Lung (tissue), 11 donors: ENCODE measurements at regions not wholly inside any gene's neighbourhood (a gene's known extent, or its start where the extent isn't known, plus 50 kb on each side); places are given as distances from the start of the nearest gene placed in this dataset.
"Not testable (repeated sequence)": the region's sequence is repeated elsewhere in the genome, so short reads cannot be mapped to it uniquely, and the experiment has no call there.

ENCODE experiments used
- ATAC-seq: fragments of 200-7000 bp; cut with Tn5 transposase; one replicate; pipeline ENCODE4 v1.9.1; 2020; ENCODE audit warnings: moderate number of reproducible peaks; ENCODE audit not compliant: insufficient read depth, low FRiP score
- DNase-seq, 3 donors: peaks; one replicate each; pipeline ENCODE4 v3.0.0-alpha.2; 2013 to 2017
- H3K27ac ChIP-seq, 2 donors: one replicate each; pipeline ENCODE4 v1.5.1; 2013; ENCODE audit warnings: mild to moderate bottlenecking in 2 of 2, moderate library complexity in 2 of 2, control low read depth in 1 of 2, inconsistent platforms in 1 of 2, low read depth in 1 of 2, low read length in 1 of 2
- H3K27me3 ChIP-seq, 3 donors: one replicate each; pipeline ENCODE4 v1.5.1; 2013; ENCODE audit warnings: low read length in 2 of 3; ENCODE audit not compliant: control insufficient read depth in 3 of 3, insufficient read depth in 3 of 3
- H3K36me3 ChIP-seq, 4 donors: one replicate each; pipeline ENCODE4 v1.5.1; 2013; ENCODE audit warnings: low read length in 4 of 4, mild to moderate bottlenecking in 1 of 4, moderate library complexity in 1 of 4; ENCODE audit not compliant: control insufficient read depth in 4 of 4, insufficient read depth in 4 of 4
- H3K4me1 ChIP-seq, 5 donors: one replicate each; pipeline ENCODE4 v1.5.1; 2013; ENCODE audit warnings: low read length in 5 of 5, mild to moderate bottlenecking in 2 of 5, moderate library complexity in 1 of 5; ENCODE audit not compliant: control insufficient read depth in 5 of 5, insufficient read depth in 5 of 5
- H3K4me3 ChIP-seq: one replicate; pipeline ENCODE4 v1.5.1; 2013; ENCODE audit warnings: mild to moderate bottlenecking, control low read depth, moderate library complexity
- H3K9ac ChIP-seq, 2 donors: one replicate each; pipeline ENCODE4 v1.5.1; 2013; ENCODE audit warnings: low read length in 2 of 2, control low read depth in 1 of 2; ENCODE audit not compliant: insufficient read depth in 1 of 2
- H3K9me3 ChIP-seq, 4 donors: one replicate each; pipeline ENCODE4 v1.5.1; 2013; ENCODE audit warnings: low read length in 3 of 4, mild to moderate bottlenecking in 1 of 4, moderate library complexity in 1 of 4; ENCODE audit not compliant: control insufficient read depth in 4 of 4, insufficient read depth in 3 of 4
- WGBS, 2 donors: extraction: QIAGEN DNeasy Blood & Tissue Kit; methylation state at CpG; one replicate each; pipeline ENCODE4 v1.1.7; 2013; 5-methylcytosine and 5-hydroxymethylcytosine counted together
- TF ChIP-seq, protein P1 (sequence below): IDR thresholded peaks from 2 replicates; pipeline ENCODE4 v1.5.1; 2012; ENCODE audit warnings: mild to moderate bottlenecking; ENCODE audit errors: control extremely low read depth, extremely low read depth
- donor health status: control.
- donor health status: control.
- donor health status: Bipolar disorder and iron deficiency.
- donor health status: healthy.
- donor health status: DM: yes; HTN: yes; CAD: no.

DNA sequence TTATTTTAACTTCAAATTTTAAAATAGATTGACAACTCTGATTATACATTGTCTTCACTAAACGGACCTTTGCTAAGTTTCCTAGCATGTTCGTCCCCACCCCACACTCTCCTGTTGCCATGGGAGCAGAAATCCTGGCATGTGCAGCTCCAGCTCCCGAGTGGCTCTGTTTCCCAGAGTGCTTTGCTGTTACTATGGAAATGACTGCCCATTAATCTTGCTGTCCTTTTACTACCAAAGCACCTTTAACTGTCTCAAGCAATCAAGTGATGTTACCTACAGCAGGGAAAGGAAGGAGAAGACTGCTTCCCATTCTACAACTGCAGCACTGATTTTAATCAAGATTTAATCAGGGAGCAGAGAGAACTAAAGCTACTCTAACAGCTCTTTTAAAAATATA lies 212.0 kb upstream of the KIF2A start:
- 1 to 7% methylated on average over 3 of the region's 3 CpGs for WGBS, 2 donors
- Histone ChIP-seq H3K27ac (no peak overlapping the region), H3K9ac (no peak overlapping the region), H3K4me1 (no peaks in the 10 kb centered on the region), H3K27me3 (no peaks in the 10 kb centered on the region), H3K9me3 (no peaks in the 10 kb centered on the region), H3K36me3 (no peaks in the 10 kb centered on the region), H3K4me3 (no peak overlapping the region)
- TF ChIP-seq, protein P1, sequence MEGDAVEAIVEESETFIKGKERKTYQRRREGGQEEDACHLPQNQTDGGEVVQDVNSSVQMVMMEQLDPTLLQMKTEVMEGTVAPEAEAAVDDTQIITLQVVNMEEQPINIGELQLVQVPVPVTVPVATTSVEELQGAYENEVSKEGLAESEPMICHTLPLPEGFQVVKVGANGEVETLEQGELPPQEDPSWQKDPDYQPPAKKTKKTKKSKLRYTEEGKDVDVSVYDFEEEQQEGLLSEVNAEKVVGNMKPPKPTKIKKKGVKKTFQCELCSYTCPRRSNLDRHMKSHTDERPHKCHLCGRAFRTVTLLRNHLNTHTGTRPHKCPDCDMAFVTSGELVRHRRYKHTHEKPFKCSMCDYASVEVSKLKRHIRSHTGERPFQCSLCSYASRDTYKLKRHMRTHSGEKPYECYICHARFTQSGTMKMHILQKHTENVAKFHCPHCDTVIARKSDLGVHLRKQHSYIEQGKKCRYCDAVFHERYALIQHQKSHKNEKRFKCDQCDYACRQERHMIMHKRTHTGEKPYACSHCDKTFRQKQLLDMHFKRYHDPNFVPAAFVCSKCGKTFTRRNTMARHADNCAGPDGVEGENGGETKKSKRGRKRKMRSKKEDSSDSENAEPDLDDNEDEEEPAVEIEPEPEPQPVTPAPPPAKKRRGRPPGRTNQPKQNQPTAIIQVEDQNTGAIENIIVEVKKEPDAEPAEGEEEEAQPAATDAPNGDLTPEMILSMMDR: no peak
- peak; percentile 47 to 67 (median 55) for DNase-seq
- ATAC-seq: no peak

DNA sequence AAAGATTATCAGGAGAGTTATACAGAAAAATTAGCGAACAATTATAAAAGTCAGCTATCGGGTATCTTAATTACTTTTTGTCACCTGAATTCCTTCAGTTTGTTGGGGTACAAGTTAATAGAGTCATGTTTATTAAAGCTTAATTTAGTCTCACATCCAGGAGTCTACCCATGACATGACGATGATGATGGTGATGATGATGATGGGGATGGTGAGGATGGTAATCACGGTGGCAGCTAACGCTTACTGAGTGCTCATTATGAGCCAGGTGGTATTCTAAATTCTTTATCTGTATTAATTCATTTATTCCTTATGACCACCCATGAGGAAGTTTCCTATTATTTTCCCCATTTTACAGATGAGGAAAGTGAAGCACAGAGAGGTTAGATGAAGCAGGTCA lies 208.6 kb upstream of the KIF2A start:
- Histone ChIP-seq H3K36me3 (no peaks in the 10 kb centered on the region), H3K9ac (no peak overlapping the region), H3K27me3 (no peaks in the 10 kb centered on the region), H3K4me1 (no peaks in the 10 kb centered on the region), H3K9me3 (no peaks in the 10 kb centered on the region), H3K4me3 (no peak overlapping the region), H3K27ac (no peak overlapping the region)
- DNase-seq (no peak), ATAC-seq (no peak)
- WGBS, 2 donors: 94 to 96% methylated on average over 5 of the region's 5 CpGs
- TF ChIP-seq, protein P1: no peak

- 71 to 81% methylated on average over 4 of the region's 4 CpGs for WGBS, 2 donors
- DNase-seq: no peak
- TF ChIP-seq, protein P1: no peak
Observed at GRCh38 chr5:62100201-62100600, 205.8 kb upstream of the KIF2A start.

GRCh38 chr5:62103863-62104262 lies 202.1 kb upstream of the KIF2A start:
- WGBS, 2 donors: 90% methylated on average over 4 of the region's 4 CpGs
- H3K9me3 ChIP-seq, H3K9ac ChIP-seq, H3K36me3 ChIP-seq, H3K27ac ChIP-seq, ATAC-seq, H3K27me3 ChIP-seq, DNase-seq, H3K4me1 ChIP-seq, H3K4me3 ChIP-seq: not testable (repeated sequence)

More at GRCh38 chr5:62100201-62100600, 205.8 kb upstream of the KIF2A start:
- no peak for ATAC-seq
- Histone ChIP-seq H3K27ac (no peak overlapping the region), H3K27me3 (no peaks in the 10 kb centered on the region), H3K4me3 (no peak overlapping the region), H3K36me3 (no peaks in the 10 kb centered on the region), H3K4me1 (no peaks in the 10 kb centered on the region), H3K9me3 (peaks cover 0 to 4% (median 0%) of the 10 kb centered on the region in 4 donors), H3K9ac (no peak overlapping the region)
